ENCODE measurements at regions not wholly inside any gene's neighbourhood (a gene's known extent, or its start where the extent isn't known, plus 50 kb on each side); places are given as distances from the start of the nearest gene placed in this dataset.

DNA sequence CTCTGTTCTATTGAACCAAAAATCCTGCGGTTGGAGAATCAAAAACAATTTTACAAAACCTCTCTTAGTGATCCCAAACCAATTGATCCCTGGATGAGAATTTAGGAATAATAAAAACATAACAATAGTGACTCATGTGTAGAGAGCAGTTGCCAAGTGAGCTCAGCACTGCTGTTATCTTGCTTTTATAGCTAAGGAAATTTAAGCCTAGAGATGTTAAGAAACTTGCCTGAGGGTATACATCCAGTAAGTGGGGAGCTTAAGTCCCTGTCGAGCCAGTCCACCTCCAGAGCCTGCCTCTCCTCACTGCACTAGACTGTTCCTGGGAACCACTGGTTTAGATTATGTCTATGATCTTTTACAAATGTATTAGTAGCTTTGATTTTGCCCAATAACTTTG is 358.4 kb upstream of the LMCD1 start:
- in situ Hi-C loops (cut with HindIII; ENCODE audit: low pct_unique_long_range_greater_than_20kb, low sequenced_read_pairs): no loop called here
- DNase-seq (ENCODE audit: low read depth, low spot score): no peak

GRCh38 chr3:8145661-8146060 is 356.0 kb upstream of the LMCD1 start:
- Histone ChIP-seq H3K9me3 (ENCODE audit: control insufficient read depth, insufficient read depth, low read depth, low read length) (no peaks in the 10 kb centered on the region), H3K4me1 (ENCODE audit: control insufficient read depth, insufficient read depth, low read length) (no peaks in the 10 kb centered on the region), H3K27ac (ENCODE audit: low read length) (no peak overlapping the region), H3K36me3 (ENCODE audit: control insufficient read depth, insufficient read depth, low read length) (no peaks in the 10 kb centered on the region), H3K4me3 (ENCODE audit: low read depth in 2 of 2, low read length in 2 of 2) (no peak overlapping the region), H3K27me3 (ENCODE audit: control insufficient read depth, insufficient read depth, low read length) (no peaks in the 10 kb centered on the region)
- CTCF ChIA-PET: no interaction called here
- intact Hi-C loops (cut with micrococcal nuclease; ENCODE audit: unreplicated experiment) (no loop called here), in situ Hi-C loops (cut with HindIII; ENCODE audit: low pct_unique_long_range_greater_than_20kb, low sequenced_read_pairs) (no loop called here)
- BruUV-seq (replicated peaks): no TSS peak
- DNase-seq (ENCODE audit: low read depth, low spot score): no peak
- ATAC-seq: no peak
- TF ChIP-seq TCF7L2 (IDR thresholded peaks at IDR 0.05; ENCODE audit: low read depth, low read length): no peak
- TF ChIP-seq POLR2AphosphoS5 (IDR thresholded peaks at IDR 0.05; ENCODE audit: low read depth, low read length): no peak
- TF ChIP-seq SIN3A (IDR thresholded peaks at IDR 0.05; ENCODE audit: borderline replicate concordance, insufficient read depth, low read depth, low read length): no peak
- TF ChIP-seq, protein P1, sequence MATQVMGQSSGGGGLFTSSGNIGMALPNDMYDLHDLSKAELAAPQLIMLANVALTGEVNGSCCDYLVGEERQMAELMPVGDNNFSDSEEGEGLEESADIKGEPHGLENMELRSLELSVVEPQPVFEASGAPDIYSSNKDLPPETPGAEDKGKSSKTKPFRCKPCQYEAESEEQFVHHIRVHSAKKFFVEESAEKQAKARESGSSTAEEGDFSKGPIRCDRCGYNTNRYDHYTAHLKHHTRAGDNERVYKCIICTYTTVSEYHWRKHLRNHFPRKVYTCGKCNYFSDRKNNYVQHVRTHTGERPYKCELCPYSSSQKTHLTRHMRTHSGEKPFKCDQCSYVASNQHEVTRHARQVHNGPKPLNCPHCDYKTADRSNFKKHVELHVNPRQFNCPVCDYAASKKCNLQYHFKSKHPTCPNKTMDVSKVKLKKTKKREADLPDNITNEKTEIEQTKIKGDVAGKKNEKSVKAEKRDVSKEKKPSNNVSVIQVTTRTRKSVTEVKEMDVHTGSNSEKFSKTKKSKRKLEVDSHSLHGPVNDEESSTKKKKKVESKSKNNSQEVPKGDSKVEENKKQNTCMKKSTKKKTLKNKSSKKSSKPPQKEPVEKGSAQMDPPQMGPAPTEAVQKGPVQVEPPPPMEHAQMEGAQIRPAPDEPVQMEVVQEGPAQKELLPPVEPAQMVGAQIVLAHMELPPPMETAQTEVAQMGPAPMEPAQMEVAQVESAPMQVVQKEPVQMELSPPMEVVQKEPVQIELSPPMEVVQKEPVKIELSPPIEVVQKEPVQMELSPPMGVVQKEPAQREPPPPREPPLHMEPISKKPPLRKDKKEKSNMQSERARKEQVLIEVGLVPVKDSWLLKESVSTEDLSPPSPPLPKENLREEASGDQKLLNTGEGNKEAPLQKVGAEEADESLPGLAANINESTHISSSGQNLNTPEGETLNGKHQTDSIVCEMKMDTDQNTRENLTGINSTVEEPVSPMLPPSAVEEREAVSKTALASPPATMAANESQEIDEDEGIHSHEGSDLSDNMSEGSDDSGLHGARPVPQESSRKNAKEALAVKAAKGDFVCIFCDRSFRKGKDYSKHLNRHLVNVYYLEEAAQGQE (IDR thresholded peaks at IDR 0.05; ENCODE audit: insufficient read depth in 1 of 2, low read depth in 2 of 2, low read length in 1 of 2): no peak
- TF ChIP-seq CTCF (IDR thresholded peaks at IDR 0.05): no peak
- POLR2A ChIA-PET: no interaction called here

More for the DNA sequence above, 358.4 kb upstream of the LMCD1 start:
- POLR2A ChIA-PET: no interaction called here
- H3K4me3 ChIP-seq (ENCODE audit: low read depth in 2 of 2, low read length in 2 of 2): no peak overlapping the region
- CTCF ChIA-PET: no interaction called here
- no peaks in the 10 kb centered on the region for H3K27me3 ChIP-seq (ENCODE audit: control insufficient read depth, insufficient read depth, low read length)
- ATAC-seq: no peak
- BruUV-seq (replicated peaks): no TSS peak
- H3K9me3 ChIP-seq (ENCODE audit: control insufficient read depth, insufficient read depth, low read depth, low read length): no peaks in the 10 kb centered on the region
- no peak for TF ChIP-seq POLR2AphosphoS5 (IDR thresholded peaks at IDR 0.05; ENCODE audit: low read depth, low read length)
- TF ChIP-seq CTCF (IDR thresholded peaks at IDR 0.05): no peak
- TF ChIP-seq, protein P1 (IDR thresholded peaks at IDR 0.05; ENCODE audit: insufficient read depth in 1 of 2, low read depth in 2 of 2, low read length in 1 of 2): no peak
- no peak for TF ChIP-seq TCF7L2 (IDR thresholded peaks at IDR 0.05; ENCODE audit: low read depth, low read length)
- TF ChIP-seq SIN3A (IDR thresholded peaks at IDR 0.05; ENCODE audit: borderline replicate concordance, insufficient read depth, low read depth, low read length): no peak
- no peaks in the 10 kb centered on the region for H3K36me3 ChIP-seq (ENCODE audit: control insufficient read depth, insufficient read depth, low read length)
- no peak overlapping the region for H3K27ac ChIP-seq (ENCODE audit: low read length)
- no peaks in the 10 kb centered on the region for H3K4me1 ChIP-seq (ENCODE audit: control insufficient read depth, insufficient read depth, low read length)
- intact Hi-C loops (cut with micrococcal nuclease; ENCODE audit: unreplicated experiment): no loop called here
